Loucy (cell line): ENCODE measurements at regions not wholly inside any gene's neighbourhood (a gene's known extent, or its start where the extent isn't known, plus 50 kb on each side); places are given as distances from the start of the nearest gene placed in this dataset.
"Not testable (repeated sequence)": the region's sequence is repeated elsewhere in the genome, so short reads cannot be mapped to it uniquely, and the experiment has no call there.

Source experiments
- CTCF ChIP-seq: fragments of 200-600 bp; sonication (generic); conservative IDR thresholded peaks from 2 replicates; pipeline ENCODE4 v1.5.1; 2014; ENCODE audit warnings: mild to moderate bottlenecking, antibody characterized with exemption, low read length
- EZH2phosphoT487 ChIP-seq: fragments of 200-600 bp; IDR thresholded peaks from 2 replicates; pipeline ENCODE4 v1.6.1; 2018; ENCODE audit warnings: antibody characterized with exemption, mild to moderate bottlenecking, moderate library complexity, borderline replicate concordance

- TF ChIP-seq CTCF, EZH2phosphoT487: not testable (repeated sequence)
These were observed 1025.2 kb upstream of the SEMA6A start for GRCh38 chr5:117599811-117600210.
